NCI-H1930 (cell line): ENCODE measurements at regions not wholly inside any gene's neighbourhood (a gene's known extent, or its start where the extent isn't known, plus 50 kb on each side); places are given as distances from the start of the nearest gene placed in this dataset.

ENCODE experiments used
- DNase-seq, 2 experiments: peaks; one replicate each; lab custom pipeline; 2025; lab: John Stamatoyannopoulos, UW

GRCh38 chr7:31456646-31457368 lies 57.1 kb upstream of the ITPRID1 start:
- DNase-seq: no peak

GRCh38 chr7:31457551-31457950 lies 56.3 kb upstream of the ITPRID1 start:
- DNase-seq: no peak

GRCh38 chr7:31458203-31458602 lies 55.7 kb upstream of the ITPRID1 start:
- no peak for DNase-seq

GRCh38 chr7:31462636-31463035 lies 51.3 kb upstream of the ITPRID1 start:
- no peak for DNase-seq
